Thyroid gland (tissue), 4 donors: ENCODE measurements at regions not wholly inside any gene's neighbourhood (a gene's known extent, or its start where the extent isn't known, plus 50 kb on each side); places are given as distances from the start of the nearest gene placed in this dataset.

ENCODE experiments used
- DNase-seq, 2 donors: peaks; one replicate each; pipeline ENCODE4 v3.0.0-alpha.2; 2019
- H3K27ac ChIP-seq, 3 donors: fragments of 200-600 bp; sonication (generic); 1 replicate in 2 of 3; 2 replicates in 1 of 3; pipeline ENCODE4 v1.5.1; 2016 to 2019; ENCODE audit warnings: mild to moderate bottlenecking in 1 of 3, moderate library complexity in 1 of 3
- H3K27me3 ChIP-seq: fragments of 200-600 bp; sonication (generic); one replicate; pipeline ENCODE4 v1.5.1; 2019
- H3K36me3 ChIP-seq, 2 donors: fragments of 200-600 bp; sonication (generic); one replicate each; pipeline ENCODE4 v1.5.1; 2016 to 2019
- H3K4me1 ChIP-seq, 2 donors: fragments of 200-600 bp; sonication (generic); one replicate each; pipeline ENCODE4 v1.5.1; 2017 to 2019
- H3K4me3 ChIP-seq, 3 donors: fragments of 200-600 bp; sonication (generic); replicated peaks in 1 of 3; 1 replicate in 2 of 3; 2 replicates in 1 of 3; pipeline ENCODE4 v1.5.1; 2016; ENCODE audit warnings: mild to moderate bottlenecking in 1 of 3
- H3K9me3 ChIP-seq: fragments of 200-600 bp; sonication (generic); one replicate; pipeline ENCODE4 v1.5.1; 2017
- POLR2A ChIP-seq, 2 donors: fragments of 450-650 bp; IDR thresholded peaks; one replicate each; pipeline ENCODE4 v1.6.1; 2017; ENCODE audit warnings: antibody characterized with exemption in 2 of 2, mild to moderate bottlenecking in 2 of 2, moderate library complexity in 1 of 2
- WGBS, 2 donors: methylation state at CpG; one replicate each; pipeline ENCODE4 v1.1.5; 2017; 5-methylcytosine and 5-hydroxymethylcytosine counted together
- intact Hi-C: fragments of 100-400 bp; cut with DNase I; formaldehyde crosslinking; loops from one replicate; pipeline ENCODE4 v1.15.1; 2023
- TF ChIP-seq, protein P1 (sequence below), 6 experiments: fragments of 200-600 bp in 3 of 6; fragments of 450-650 bp in 3 of 6; sonication (generic) in 3 of 6; IDR thresholded peaks; one replicate each; pipeline ENCODE4 v1.5.1; 2016 to 2019; ENCODE audit warnings: antibody characterized with exemption in 6 of 6, mild to moderate bottlenecking in 2 of 6, inconsistent platforms in 1 of 6, moderate library complexity in 1 of 6

DNA sequence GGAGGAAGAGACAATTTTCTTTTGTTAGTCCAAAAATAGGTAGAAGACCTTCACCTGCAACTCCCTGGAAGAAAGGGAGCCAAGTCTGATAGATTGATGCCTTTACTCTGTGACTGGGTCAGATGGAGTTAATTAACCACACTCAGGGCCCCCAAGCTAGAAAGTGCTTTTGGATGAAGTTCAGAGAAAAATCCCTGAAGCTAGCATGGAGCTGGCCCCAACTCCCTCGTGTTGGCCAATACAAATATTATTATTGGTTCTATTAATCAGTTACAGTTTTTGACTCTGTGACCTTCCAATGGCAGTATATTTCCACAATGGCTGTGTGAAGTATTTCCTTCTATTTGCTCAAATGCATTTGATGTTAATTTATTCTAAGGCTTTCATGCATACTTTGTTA, 1753.5 kb downstream of the EFNA5 start:
- H3K4me3 ChIP-seq, result no peak overlapping the region
- no peak for TF ChIP-seq POLR2A (IDR thresholded peaks at IDR 0.05)
- TF ChIP-seq, protein P1, sequence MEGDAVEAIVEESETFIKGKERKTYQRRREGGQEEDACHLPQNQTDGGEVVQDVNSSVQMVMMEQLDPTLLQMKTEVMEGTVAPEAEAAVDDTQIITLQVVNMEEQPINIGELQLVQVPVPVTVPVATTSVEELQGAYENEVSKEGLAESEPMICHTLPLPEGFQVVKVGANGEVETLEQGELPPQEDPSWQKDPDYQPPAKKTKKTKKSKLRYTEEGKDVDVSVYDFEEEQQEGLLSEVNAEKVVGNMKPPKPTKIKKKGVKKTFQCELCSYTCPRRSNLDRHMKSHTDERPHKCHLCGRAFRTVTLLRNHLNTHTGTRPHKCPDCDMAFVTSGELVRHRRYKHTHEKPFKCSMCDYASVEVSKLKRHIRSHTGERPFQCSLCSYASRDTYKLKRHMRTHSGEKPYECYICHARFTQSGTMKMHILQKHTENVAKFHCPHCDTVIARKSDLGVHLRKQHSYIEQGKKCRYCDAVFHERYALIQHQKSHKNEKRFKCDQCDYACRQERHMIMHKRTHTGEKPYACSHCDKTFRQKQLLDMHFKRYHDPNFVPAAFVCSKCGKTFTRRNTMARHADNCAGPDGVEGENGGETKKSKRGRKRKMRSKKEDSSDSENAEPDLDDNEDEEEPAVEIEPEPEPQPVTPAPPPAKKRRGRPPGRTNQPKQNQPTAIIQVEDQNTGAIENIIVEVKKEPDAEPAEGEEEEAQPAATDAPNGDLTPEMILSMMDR (IDR thresholded peaks at IDR 0.05), result no peak
- H3K36me3 ChIP-seq, result no peaks in the 10 kb centered on the region
- no peaks in the 10 kb centered on the region for H3K4me1 ChIP-seq
- no peak for DNase-seq
- no peaks in the 10 kb centered on the region for H3K9me3 ChIP-seq
- intact Hi-C loops, result no loop called here
- WGBS, 2 donors, result 28 to 38% methylated on average over 1 of the region's 1 CpG
- H3K27ac ChIP-seq, result no peak overlapping the region
- no peaks in the 10 kb centered on the region for H3K27me3 ChIP-seq

DNA sequence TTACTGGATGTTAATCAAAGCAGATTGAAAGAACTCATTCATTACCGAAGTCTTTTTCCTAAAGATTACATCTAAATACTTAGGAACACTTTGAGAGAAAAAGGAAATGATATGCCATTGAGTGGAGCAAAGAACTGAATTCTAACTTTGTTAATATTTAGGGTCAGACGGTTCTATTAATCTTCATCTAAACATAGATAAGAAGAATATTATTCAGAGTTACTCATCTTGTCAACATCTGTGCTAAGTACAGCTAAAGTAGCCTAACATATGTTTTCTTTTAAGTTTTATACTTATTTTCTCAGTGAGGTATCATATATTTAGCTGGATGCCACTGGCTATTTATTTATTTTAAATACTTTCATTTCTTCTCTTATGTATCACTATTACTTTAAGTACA, 1763.7 kb downstream of the EFNA5 start:
- no peaks in the 10 kb centered on the region for H3K9me3 ChIP-seq
- H3K27ac ChIP-seq, result no peak overlapping the region
- H3K4me3 ChIP-seq, result no peak overlapping the region
- H3K36me3 ChIP-seq, result no peaks in the 10 kb centered on the region
- H3K4me1 ChIP-seq, result no peaks in the 10 kb centered on the region
- WGBS, 2 donors, result 68 to 72% methylated on average over 2 of the region's 2 CpGs
- H3K27me3 ChIP-seq, result no peaks in the 10 kb centered on the region
- TF ChIP-seq, protein P1 (IDR thresholded peaks at IDR 0.05), result no peak
- no peak for TF ChIP-seq POLR2A (IDR thresholded peaks at IDR 0.05)
- DNase-seq, result no peak
- intact Hi-C loops, result no loop called here

DNA sequence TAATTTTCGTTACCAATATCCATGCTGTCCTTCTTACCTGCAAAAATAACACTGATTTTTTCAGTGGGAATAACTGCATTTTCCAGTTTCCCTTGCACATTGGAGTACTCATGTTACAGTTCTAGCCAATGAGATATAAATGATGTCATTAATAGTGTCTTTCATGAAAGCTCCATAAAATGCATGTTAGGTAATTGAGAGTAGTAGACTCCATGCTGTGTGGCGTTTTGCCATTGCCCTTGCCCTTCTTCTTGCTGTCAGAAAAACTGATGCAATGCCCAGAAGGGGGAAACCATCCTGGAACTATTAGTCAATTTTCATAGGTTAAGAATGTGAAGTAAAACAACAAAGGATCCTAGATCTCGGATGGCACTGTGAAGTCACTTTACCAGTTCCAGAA, 1765.3 kb downstream of the EFNA5 start:
- no peaks in the 10 kb centered on the region for H3K27me3 ChIP-seq
- H3K4me3 ChIP-seq, result no peak overlapping the region
- 85 to 87% methylated on average over 3 of the region's 3 CpGs for WGBS, 2 donors
- no peaks in the 10 kb centered on the region for H3K9me3 ChIP-seq
- DNase-seq, result no peak
- intact Hi-C loops, result no loop called here
- TF ChIP-seq, protein P1 (IDR thresholded peaks at IDR 0.05), result no peak
- TF ChIP-seq POLR2A (IDR thresholded peaks at IDR 0.05), result no peak
- no peaks in the 10 kb centered on the region for H3K4me1 ChIP-seq
- no peak overlapping the region for H3K27ac ChIP-seq
- no peaks in the 10 kb centered on the region for H3K36me3 ChIP-seq

DNA sequence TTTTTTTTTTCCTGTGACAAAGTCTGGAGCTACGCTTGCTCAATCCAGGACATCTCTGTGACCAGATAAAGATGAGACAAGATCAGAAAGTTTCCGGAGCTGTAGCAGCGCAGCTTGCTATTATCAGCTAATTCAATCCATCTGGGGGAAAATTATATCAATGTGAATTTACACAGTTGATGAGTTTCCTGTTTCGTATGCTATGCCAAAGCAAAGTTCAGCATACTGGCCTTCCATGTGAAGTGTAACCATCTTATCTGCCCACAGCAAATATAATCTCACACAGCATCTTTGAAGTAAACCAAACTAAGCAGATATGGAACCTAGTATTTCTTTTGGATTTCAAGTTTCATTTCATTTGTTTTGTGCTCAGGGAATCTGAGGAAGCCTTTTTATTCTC, 1767.7 kb downstream of the EFNA5 start:
- H3K9me3 ChIP-seq, result no peaks in the 10 kb centered on the region
- WGBS, 2 donors, result 67 to 69% methylated on average over 4 of the region's 4 CpGs
- intact Hi-C loops, result no loop called here
- no peaks in the 10 kb centered on the region for H3K27me3 ChIP-seq
- TF ChIP-seq POLR2A (IDR thresholded peaks at IDR 0.05), result no peak
- TF ChIP-seq, protein P1 (IDR thresholded peaks at IDR 0.05), result no peak
- no peak overlapping the region for H3K4me3 ChIP-seq
- no peak for DNase-seq
- H3K27ac ChIP-seq, result no peak overlapping the region
- no peaks in the 10 kb centered on the region for H3K36me3 ChIP-seq
- no peaks in the 10 kb centered on the region for H3K4me1 ChIP-seq

DNA sequence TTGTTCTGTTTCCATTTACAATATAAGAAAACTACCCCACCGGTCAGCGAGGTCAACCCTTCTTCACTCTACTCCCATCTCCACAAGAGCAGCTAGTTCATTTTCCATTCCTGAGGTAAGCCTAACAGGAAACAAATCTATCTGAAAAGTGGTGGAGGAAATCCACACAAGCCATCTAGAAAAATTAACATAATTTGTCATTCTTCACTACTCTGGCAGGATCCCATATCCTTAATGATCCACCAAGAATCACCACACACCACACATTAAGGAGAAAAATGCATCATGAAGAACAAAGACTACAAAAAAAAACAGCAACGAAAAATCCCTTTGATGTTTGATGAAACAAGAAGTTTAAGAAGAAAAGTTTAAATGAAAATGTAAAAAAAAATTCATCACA, 1771.0 kb downstream of the EFNA5 start:
- no peaks in the 10 kb centered on the region for H3K4me1 ChIP-seq
- DNase-seq, result no peak
- intact Hi-C loops, result no loop called here
- no peaks in the 10 kb centered on the region for H3K9me3 ChIP-seq
- no peaks in the 10 kb centered on the region for H3K36me3 ChIP-seq
- no peak overlapping the region for H3K4me3 ChIP-seq
- TF ChIP-seq, protein P1 (IDR thresholded peaks at IDR 0.05), result no peak
- no peak for TF ChIP-seq POLR2A (IDR thresholded peaks at IDR 0.05)
- H3K27ac ChIP-seq, result no peak overlapping the region
- no peaks in the 10 kb centered on the region for H3K27me3 ChIP-seq
- 81 to 86% methylated on average over 3 of the region's 3 CpGs for WGBS, 2 donors
